NCI-H128 (cell line): ENCODE measurements at regions not wholly inside any gene's neighbourhood (a gene's known extent, or its start where the extent isn't known, plus 50 kb on each side); places are given as distances from the start of the nearest gene placed in this dataset.
"Not testable (repeated sequence)": the region's sequence is repeated elsewhere in the genome, so short reads cannot be mapped to it uniquely, and the experiment has no call there.

Experiments used
- DNase-seq: peaks from one replicate; lab custom pipeline; 2025; ENCODE audit not compliant: unreplicated experiment; lab: John Stamatoyannopoulos, UW

- DNase-seq, result no peak
These were observed 118.5 kb upstream of the KYNU start for GRCh38 chr2:142758973-142759372.

- no peak for DNase-seq
These were observed 120.4 kb upstream of the KYNU start for GRCh38 chr2:142757111-142757510.

- no peak for DNase-seq
These were observed 121.0 kb upstream of the KYNU start for GRCh38 chr2:142756430-142756829.

GRCh38 chr2:142755191-142755590 is 122.3 kb upstream of the KYNU start:
- DNase-seq, result no peak

- no peak for DNase-seq
These were observed 123.3 kb upstream of the KYNU start for GRCh38 chr2:142754182-142754581.

- no peak for DNase-seq
These were observed 126.6 kb upstream of the KYNU start for GRCh38 chr2:142750858-142751257.

GRCh38 chr2:142748559-142749099 is 128.8 kb upstream of the KYNU start:
- DNase-seq, result no peak

- no peak for DNase-seq
These were observed 131.8 kb upstream of the KYNU start for GRCh38 chr2:142745691-142746090.

- DNase-seq, result no peak
These were observed 134.9 kb upstream of the KYNU start for GRCh38 chr2:142742371-142743214.

- no peak for DNase-seq
These were observed 135.6 kb upstream of the KYNU start for GRCh38 chr2:142741764-142742269.

- no peak for DNase-seq
These were observed 142.7 kb upstream of the KYNU start for GRCh38 chr2:142734770-142735169.

- DNase-seq, result no peak
These were observed 143.2 kb upstream of the KYNU start for GRCh38 chr2:142734231-142734630.

- DNase-seq, result not testable (repeated sequence)
These were observed 147.7 kb upstream of the KYNU start for GRCh38 chr2:142729814-142730213.

GRCh38 chr2:142727821-142728478 is 149.5 kb upstream of the KYNU start:
- not testable (repeated sequence) for DNase-seq

- no peak for DNase-seq
These were observed 152.1 kb upstream of the KYNU start for GRCh38 chr2:142725386-142725785.

GRCh38 chr2:142724713-142725349 is 152.6 kb upstream of the KYNU start:
- no peak for DNase-seq

- no peak for DNase-seq
These were observed 153.3 kb upstream of the KYNU start for GRCh38 chr2:142724186-142724585.

GRCh38 chr2:142723236-142723635 is 154.2 kb upstream of the KYNU start:
- no peak for DNase-seq

GRCh38 chr2:142722569-142722968 is 154.9 kb upstream of the KYNU start:
- DNase-seq, result no peak

GRCh38 chr2:142722086-142722485 is 155.4 kb upstream of the KYNU start:
- DNase-seq, result no peak

- DNase-seq, result no peak
These were observed 156.4 kb upstream of the KYNU start for GRCh38 chr2:142721015-142721414.
